Adrenal gland (tissue), 9 donors: ENCODE measurements at regions not wholly inside any gene's neighbourhood (a gene's known extent, or its start where the extent isn't known, plus 50 kb on each side); places are given as distances from the start of the nearest gene placed in this dataset.

Experiments
- DNase-seq, 7 donors: peaks; one replicate each; pipeline ENCODE4 v3.0.0-alpha.2; 2019 to 2020
- H3K27ac ChIP-seq, 5 donors: fragments of 200-600 bp; sonication (generic) in 4 of 5; 1 replicate in 3 of 5; 2 replicates in 2 of 5; pipeline versions ENCODE4 v1.5.1 to v1.8.0; 2016 to 2020; ENCODE audit warnings: mild to moderate bottlenecking in 1 of 5
- H3K27me3 ChIP-seq: fragments of 200-600 bp; 2 replicates; pipeline ENCODE4 v1.8.0; 2021
- H3K36me3 ChIP-seq, 2 donors: fragments of 200-600 bp; replicated peaks in 1 of 2; 1 replicate in 1 of 2; 2 replicates in 1 of 2; pipeline versions ENCODE4 v1.5.1 to v1.8.0; 2018 to 2022
- H3K4me1 ChIP-seq, 2 donors: fragments of 200-600 bp; replicated peaks in 1 of 2; 1 replicate in 1 of 2; 2 replicates in 1 of 2; pipeline versions ENCODE4 v1.5.1 to v1.8.0; 2018 to 2021
- H3K4me3 ChIP-seq, 4 donors: fragments of 200-600 bp; sonication (generic) in 3 of 4; one replicate each; pipeline ENCODE4 v1.5.1; 2016 to 2018
- H3K9me3 ChIP-seq, 3 donors: fragments of 200-600 bp; sonication (generic) in 1 of 3; replicated peaks in 1 of 3; 1 replicate in 2 of 3; 2 replicates in 1 of 3; pipeline versions ENCODE4 v1.5.1 to v1.8.0; 2016 to 2021
- CTCF ChIP-seq, 6 experiments: fragments of 450-650 bp in 4 of 6; fragments of 200-600 bp in 2 of 6; sonication (generic) in 1 of 6; IDR thresholded peaks; 1 replicate in 5 of 6; 2 replicates in 1 of 6; pipeline versions ENCODE4 v1.5.1 to v1.8.0; 2016 to 2021; ENCODE audit warnings: antibody characterized with exemption in 6 of 6, mild to moderate bottlenecking in 2 of 6, moderate library complexity in 1 of 6
- POLR2A ChIP-seq, 2 donors: fragments of 450-650 bp; IDR thresholded peaks; one replicate each; pipeline ENCODE4 v1.6.1; 2017; ENCODE audit warnings: antibody characterized with exemption in 2 of 2, mild to moderate bottlenecking in 2 of 2, moderate library complexity in 1 of 2
- WGBS, 4 donors: extraction: QIAGEN DNeasy Blood & Tissue Kit in 2 of 4; methylation state at CpG; one replicate each; pipeline versions ENCODE4 v1.1.5 to v1.1.7; 2013 to 2017; 5-methylcytosine and 5-hydroxymethylcytosine counted together
- intact Hi-C, 2 donors: fragments of 100-400 bp; cut with DNase I; formaldehyde crosslinking; loops; one replicate each; pipeline versions ENCODE4 v1.14.1 to v1.15.0; 2022 to 2023
- donor health status: healthy with polysubstance abuse.
- donor health status: Bipolar disorder and iron deficiency.
- donor health status: DM: yes; HTN: yes; CAD: no.
- donor health status: DM: no; HTN: no; CAD: no.
- donor health status: DM: no; HTN: no; CAD: no.

DNA sequence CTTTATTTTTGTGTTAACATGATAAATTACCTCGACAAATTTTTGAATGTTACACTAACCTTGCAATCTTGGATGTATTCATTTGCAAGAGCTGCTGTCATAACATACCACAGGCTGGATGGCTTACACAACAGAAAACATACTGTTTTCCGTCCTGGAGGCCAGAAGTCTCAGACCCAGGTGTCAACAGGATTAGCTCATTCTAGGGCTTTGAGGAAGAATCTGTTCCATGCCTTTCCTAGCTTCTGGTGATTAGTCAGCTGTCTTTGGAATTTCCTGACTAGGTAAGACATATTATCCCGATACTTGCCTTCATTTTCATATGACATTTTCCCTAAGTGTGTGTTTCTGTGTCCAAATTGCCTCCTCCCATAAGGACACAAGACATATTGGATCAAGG, 188.6 kb upstream of the CDH19 start:
- no peak for DNase-seq
- Histone ChIP-seq H3K36me3 (no peaks in the 10 kb centered on the region), H3K4me1 (no peaks in the 10 kb centered on the region), H3K27me3 (no peaks in the 10 kb centered on the region), H3K4me3 (no peak overlapping the region), H3K9me3 (no peaks in the 10 kb centered on the region), H3K27ac (no peak overlapping the region)
- intact Hi-C loops = no loop called here
- no peak for TF ChIP-seq CTCF (IDR thresholded peaks at IDR 0.05)
- no peak for TF ChIP-seq POLR2A (IDR thresholded peaks at IDR 0.05)
- 68 to 81% (median 75%) methylated on average over 3 of the region's 3 CpGs for WGBS, 4 donors

GRCh38 chr18:66780609-66781008, 176.7 kb upstream of the CDH19 start:
- no peak for DNase-seq
- no peaks in the 10 kb centered on the region for H3K36me3 ChIP-seq
- no peak overlapping the region for H3K27ac ChIP-seq
- H3K4me1 ChIP-seq = peaks cover 0 to 6% of the 10 kb centered on the region in 2 donors
- no peaks in the 10 kb centered on the region for H3K27me3 ChIP-seq
- H3K9me3 ChIP-seq = no peaks in the 10 kb centered on the region
- no peak for TF ChIP-seq CTCF (IDR thresholded peaks at IDR 0.05)
- no peak for TF ChIP-seq POLR2A (IDR thresholded peaks at IDR 0.05)
- intact Hi-C loops = no loop called here
- WGBS, 4 donors = 42 to 60% (median 49%) methylated on average over 2 of the region's 2 CpGs
- H3K4me3 ChIP-seq = no peak overlapping the region

DNA sequence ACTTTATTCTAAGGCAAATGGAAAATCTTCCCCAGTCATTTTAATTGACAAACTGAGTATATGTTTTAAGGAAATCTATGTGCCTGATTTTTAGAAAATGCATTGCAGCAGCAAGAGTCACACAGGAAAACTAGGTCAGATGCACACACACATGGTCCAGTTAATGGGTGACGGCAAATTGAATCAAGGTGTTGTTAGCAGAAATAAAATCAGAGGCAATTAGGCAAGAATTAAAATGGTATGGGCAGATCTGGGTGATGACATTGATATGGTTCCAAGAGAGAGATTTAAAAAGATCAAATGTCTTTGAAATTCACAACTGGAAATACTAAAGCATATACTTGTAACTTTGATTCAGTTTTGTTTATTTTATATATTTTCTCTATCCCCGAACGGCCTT, 174.2 kb upstream of the CDH19 start:
- no peak for DNase-seq
- no peak for TF ChIP-seq CTCF (IDR thresholded peaks at IDR 0.05)
- no peak for TF ChIP-seq POLR2A (IDR thresholded peaks at IDR 0.05)
- Histone ChIP-seq H3K27me3 (no peaks in the 10 kb centered on the region), H3K27ac (no peak overlapping the region), H3K4me1 (peaks cover 0 to 6% of the 10 kb centered on the region in 2 donors), H3K4me3 (no peak overlapping the region), H3K36me3 (no peaks in the 10 kb centered on the region), H3K9me3 (no peaks in the 10 kb centered on the region)
- intact Hi-C loops = no loop called here
- WGBS, 4 donors = 77 to 87% (median 83%) methylated on average over 3 of the region's 3 CpGs

DNA sequence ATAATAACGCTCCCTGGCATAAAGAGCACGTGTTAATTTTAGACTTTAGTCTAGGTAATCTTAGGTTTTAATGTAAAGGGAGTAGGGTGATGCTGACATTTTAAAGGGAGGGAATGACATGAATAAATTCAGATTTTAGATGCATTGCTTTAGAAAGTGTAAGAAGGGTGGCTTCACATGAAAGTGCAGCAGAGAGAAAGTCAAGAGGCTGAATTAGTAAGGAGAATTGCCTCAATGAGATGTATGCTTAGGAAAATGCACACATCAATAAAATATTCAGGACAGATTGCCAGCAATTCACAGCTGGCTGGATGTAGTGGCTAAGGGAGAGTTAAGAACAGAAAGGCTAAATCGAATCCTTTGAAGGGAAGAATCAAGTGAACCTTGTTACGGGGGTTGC, 165.5 kb upstream of the CDH19 start:
- Histone ChIP-seq H3K27ac (no peak overlapping the region), H3K27me3 (no peaks in the 10 kb centered on the region), H3K4me3 (no peak overlapping the region), H3K9me3 (no peaks in the 10 kb centered on the region), H3K36me3 (no peaks in the 10 kb centered on the region), H3K4me1 (no peaks in the 10 kb centered on the region)
- intact Hi-C loops = no loop called here
- 75 to 88% (median 78%) methylated on average over 4 of the region's 4 CpGs for WGBS, 4 donors
- no peak for DNase-seq
- TF ChIP-seq POLR2A (IDR thresholded peaks at IDR 0.05) (no peak), CTCF (IDR thresholded peaks at IDR 0.05) (no peak)
